GM19035 (cell line): ENCODE measurements at regions not wholly inside any gene's neighbourhood (a gene's known extent, or its start where the extent isn't known, plus 50 kb on each side); places are given as distances from the start of the nearest gene placed in this dataset.

Experiments
- ATAC-seq: cut with Tn5 transposase; IDR thresholded peaks from one replicate; pipeline ENCODE4 v1.9.1; 2021; ENCODE audit not compliant: unreplicated experiment

GRCh38 chr10:90179696-90180407 is 478.5 kb downstream of the KIF20B start:
- ATAC-seq = no peak

GRCh38 chr10:90180886-90181691 is 479.7 kb downstream of the KIF20B start:
- no peak for ATAC-seq

GRCh38 chr10:90192825-90193224 is 491.4 kb downstream of the KIF20B start:
- no peak for ATAC-seq

GRCh38 chr10:90193240-90193985 is 492.0 kb downstream of the KIF20B start:
- ATAC-seq = no peak

- no peak for ATAC-seq
Measured at GRCh38 chr10:90195288-90195840, 494.0 kb downstream of the KIF20B start.

GRCh38 chr10:90197766-90198165 is 496.4 kb downstream of the KIF20B start:
- no peak for ATAC-seq

- no peak for ATAC-seq
Measured at GRCh38 chr10:90199093-90199492, 497.7 kb downstream of the KIF20B start.

- no peak for ATAC-seq
Measured at GRCh38 chr10:90199513-90199912, 498.1 kb downstream of the KIF20B start.

- no peak for ATAC-seq
Measured at GRCh38 chr10:90204131-90204955, 503.0 kb downstream of the KIF20B start.

- no peak for ATAC-seq
Measured at GRCh38 chr10:90204956-90205314, 503.5 kb downstream of the KIF20B start.

- no peak for ATAC-seq
Measured at GRCh38 chr10:90205340-90205739, 503.9 kb downstream of the KIF20B start.

- no peak for ATAC-seq
Measured at GRCh38 chr10:90213346-90213745, 512.0 kb downstream of the KIF20B start.

- no peak for ATAC-seq
Measured at GRCh38 chr10:90218846-90219245, 517.5 kb downstream of the KIF20B start.

GRCh38 chr10:90222372-90222771 is 521.0 kb downstream of the KIF20B start:
- ATAC-seq = no peak

- no peak for ATAC-seq
Measured at GRCh38 chr10:90222939-90223338, 521.5 kb downstream of the KIF20B start.

- no peak for ATAC-seq
Measured at GRCh38 chr10:90224791-90225566, 523.6 kb downstream of the KIF20B start.

- no peak for ATAC-seq
Measured at GRCh38 chr10:90226517-90226916, 525.1 kb downstream of the KIF20B start.

- no peak for ATAC-seq
Measured at GRCh38 chr10:90227217-90227656, 525.8 kb downstream of the KIF20B start.

- ATAC-seq = no peak
Measured at GRCh38 chr10:90227786-90228185, 526.4 kb downstream of the KIF20B start.

- ATAC-seq = no peak
Measured at GRCh38 chr10:90229486-90229885, 528.1 kb downstream of the KIF20B start.
